Astrocyte (in vitro differentiated cells and primary cell): ENCODE measurements at regions not wholly inside any gene's neighbourhood (a gene's known extent, or its start where the extent isn't known, plus 50 kb on each side); places are given as distances from the start of the nearest gene placed in this dataset.

Experiments used
- DNase-seq: peaks from one replicate; pipeline ENCODE4 v3.0.0-alpha.2; 2010; ENCODE audit warnings: low read depth
- FAIRE-seq: peaks from 2 replicates; lab custom pipeline; 2011; peaks lifted over from hg19 to GRCh38; lab: Jason Lieb, UNC
- H2AFZ ChIP-seq: 2 replicates; pipeline ENCODE4 v1.6.0; 2012; ENCODE audit warnings: low read depth, low read length, inconsistent platforms
- H3K27ac ChIP-seq: 2 replicates; pipeline ENCODE4 v1.5.1; 2011; ENCODE audit warnings: low read depth, low read length, inconsistent platforms
- H3K27me3 ChIP-seq: 2 replicates; pipeline ENCODE4 v1.6.0; 2011; ENCODE audit warnings: low read length, inconsistent platforms; ENCODE audit not compliant: insufficient read depth
- H3K36me3 ChIP-seq: 2 replicates; pipeline ENCODE4 v1.5.1; 2011; ENCODE audit warnings: low read length, inconsistent platforms; ENCODE audit not compliant: insufficient read depth
- H3K4me1 ChIP-seq: 2 replicates; pipeline ENCODE4 v1.5.1; 2011; ENCODE audit warnings: low read length, inconsistent platforms; ENCODE audit not compliant: insufficient read depth
- H3K4me2 ChIP-seq: 2 replicates; pipeline ENCODE4 v1.6.0; 2012; ENCODE audit warnings: low read length, inconsistent platforms
- H3K4me3 ChIP-seq: 2 replicates; pipeline ENCODE4 v1.5.1; 2011; ENCODE audit warnings: low read depth, mild to moderate bottlenecking, low read length, inconsistent platforms; ENCODE audit not compliant: insufficient read depth
- H3K79me2 ChIP-seq: 2 replicates; pipeline ENCODE4 v1.6.0; 2012; ENCODE audit warnings: mild to moderate bottlenecking, low read length, inconsistent platforms; ENCODE audit not compliant: insufficient read depth
- H3K9ac ChIP-seq: 2 replicates; pipeline ENCODE4 v1.6.0; 2012; ENCODE audit warnings: mild to moderate bottlenecking, low read length, inconsistent platforms
- H3K9me3 ChIP-seq: 2 replicates; pipeline ENCODE4 v1.5.1; 2012; ENCODE audit warnings: low read depth, mild to moderate bottlenecking, low read length, inconsistent platforms; ENCODE audit not compliant: insufficient read depth
- H4K20me1 ChIP-seq: 2 replicates; pipeline ENCODE4 v1.6.0; 2012; ENCODE audit warnings: low read length, inconsistent platforms; ENCODE audit not compliant: insufficient read depth
- H3K27ac Mint-ChIP-seq: one replicate; pipeline ENCODE4 v1.8.0; 2021; ENCODE audit warnings: mild to moderate bottlenecking, mixed read lengths; ENCODE audit not compliant: unreplicated experiment
- H3K27me3 Mint-ChIP-seq: one replicate; pipeline ENCODE4 v1.8.0; 2021; ENCODE audit warnings: low read depth, mixed read lengths; ENCODE audit not compliant: unreplicated experiment
- H3K36me3 Mint-ChIP-seq: one replicate; pipeline ENCODE4 v1.8.0; 2021; ENCODE audit warnings: low read depth, mixed read lengths; ENCODE audit not compliant: unreplicated experiment
- H3K4me1 Mint-ChIP-seq: one replicate; pipeline ENCODE4 v1.8.0; 2021; ENCODE audit warnings: low read depth, mixed read lengths; ENCODE audit not compliant: unreplicated experiment
- H3K4me3 Mint-ChIP-seq: one replicate; pipeline ENCODE4 v1.8.0; 2021; ENCODE audit warnings: mild to moderate bottlenecking, moderate library complexity, mixed read lengths; ENCODE audit not compliant: unreplicated experiment
- H3K9me3 Mint-ChIP-seq: one replicate; pipeline ENCODE4 v1.8.0; 2021; ENCODE audit warnings: mild to moderate bottlenecking, mixed read lengths; ENCODE audit not compliant: unreplicated experiment
- CTCF ChIP-seq: IDR thresholded peaks from 2 replicates; pipeline ENCODE4 v1.5.1; 2011; ENCODE audit warnings: low read depth, mild to moderate bottlenecking, inconsistent platforms, low read length, moderate library complexity; ENCODE audit not compliant: insufficient read depth
- EZH2 ChIP-seq: IDR thresholded peaks from 2 replicates; pipeline ENCODE4 v1.6.1; 2012; ENCODE audit warnings: mild to moderate bottlenecking, low read length, inconsistent platforms; ENCODE audit not compliant: insufficient read depth

DNA sequence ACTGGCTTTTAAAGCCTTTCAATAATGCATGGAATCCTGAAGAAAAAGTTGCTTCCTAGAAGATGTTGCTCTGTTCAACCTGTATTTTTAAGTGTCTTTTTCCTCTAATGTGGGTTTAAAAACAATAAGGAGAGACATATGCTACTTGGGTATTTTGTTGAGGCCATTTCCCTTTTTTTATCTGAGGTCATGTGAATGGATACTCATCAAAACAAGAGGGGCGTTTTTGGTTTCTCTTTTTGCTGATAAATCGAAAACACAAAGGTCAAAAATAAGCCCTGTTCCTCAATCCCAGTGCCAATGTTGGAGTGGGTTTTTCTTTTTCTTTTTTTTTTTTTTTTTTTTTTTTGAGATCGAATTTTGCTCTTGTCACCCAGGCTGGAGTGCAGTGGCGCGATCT lies 468.0 kb upstream of the RBFOX1 start:
- Histone ChIP-seq H3K4me3 (no peak overlapping the region), H3K79me2 (no peaks in the 10 kb centered on the region), H3K36me3 (no peaks in the 10 kb centered on the region), H4K20me1 (no peaks in the 10 kb centered on the region), H3K4me2 (no peak overlapping the region), H2AFZ (no peak overlapping the region), H3K27ac (no peak overlapping the region), H3K9me3 (peaks cover 3% of the 10 kb centered on the region), H3K4me1 (no peaks in the 10 kb centered on the region), H3K27me3 (no peaks in the 10 kb centered on the region), H3K9ac (no peak overlapping the region)
- no peak for TF ChIP-seq EZH2
- TF ChIP-seq CTCF: no peak
- H3K4me3 Mint-ChIP-seq: no peak overlapping the region
- H3K4me1 Mint-ChIP-seq: no peaks in the 10 kb centered on the region
- peaks cover 2% of the 10 kb centered on the region for H3K27me3 Mint-ChIP-seq
- H3K9me3 Mint-ChIP-seq: no peaks in the 10 kb centered on the region
- no peaks in the 10 kb centered on the region for H3K36me3 Mint-ChIP-seq
- no peak overlapping the region for H3K27ac Mint-ChIP-seq
- no peak for FAIRE-seq
- no peak for DNase-seq

DNA sequence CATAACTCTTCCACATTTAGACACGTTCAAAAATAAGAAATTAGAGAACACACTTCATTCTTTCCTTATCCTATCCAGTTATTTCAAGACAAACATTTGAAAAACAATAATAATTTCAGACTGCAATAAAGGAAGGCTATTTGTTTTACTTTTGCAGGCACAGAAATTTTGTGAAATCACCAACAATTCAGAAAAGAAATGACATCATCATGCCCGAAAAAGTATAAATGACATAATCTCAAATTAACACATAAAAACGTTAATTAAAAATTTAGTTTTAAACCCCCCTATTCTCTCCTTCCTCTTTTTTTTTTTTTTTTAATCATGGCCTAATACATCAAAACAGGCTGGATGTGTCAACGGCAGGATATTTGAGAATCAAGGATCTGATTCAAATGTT lies 468.4 kb upstream of the RBFOX1 start:
- TF ChIP-seq CTCF (no peak), EZH2 (no peak)
- no peak overlapping the region for H2AFZ ChIP-seq
- no peak overlapping the region for H3K27ac ChIP-seq
- H3K36me3 Mint-ChIP-seq: no peaks in the 10 kb centered on the region
- no peaks in the 10 kb centered on the region for H3K9me3 Mint-ChIP-seq
- H3K4me1 ChIP-seq: no peaks in the 10 kb centered on the region
- H3K4me3 ChIP-seq: no peak overlapping the region
- no peaks in the 10 kb centered on the region for H4K20me1 ChIP-seq
- no peaks in the 10 kb centered on the region for H3K36me3 ChIP-seq
- no peak for FAIRE-seq
- no peak overlapping the region for H3K4me3 Mint-ChIP-seq
- peaks cover 4% of the 10 kb centered on the region for H3K27me3 Mint-ChIP-seq
- H3K27ac Mint-ChIP-seq: no peak overlapping the region
- no peaks in the 10 kb centered on the region for H3K27me3 ChIP-seq
- no peak for DNase-seq
- no peaks in the 10 kb centered on the region for H3K4me1 Mint-ChIP-seq
- H3K4me2 ChIP-seq: no peak overlapping the region
- H3K9ac ChIP-seq: no peak overlapping the region
- no peaks in the 10 kb centered on the region for H3K79me2 ChIP-seq
- H3K9me3 ChIP-seq: peaks cover 3% of the 10 kb centered on the region

- Histone ChIP-seq H3K27me3 (no peaks in the 10 kb centered on the region), H3K4me2 (no peak overlapping the region), H3K4me3 (no peak overlapping the region), H3K79me2 (no peaks in the 10 kb centered on the region), H3K36me3 (no peaks in the 10 kb centered on the region), H3K9me3 (peaks cover 3% of the 10 kb centered on the region), H3K9ac (no peak overlapping the region), H3K27ac (no peak overlapping the region), H3K4me1 (no peaks in the 10 kb centered on the region), H4K20me1 (no peaks in the 10 kb centered on the region), H2AFZ (no peak overlapping the region)
- Mint-ChIP-seq H3K27me3 (peaks cover 7% of the 10 kb centered on the region), H3K36me3 (no peaks in the 10 kb centered on the region), H3K4me1 (no peaks in the 10 kb centered on the region), H3K4me3 (no peak overlapping the region), H3K27ac (no peak overlapping the region), H3K9me3 (no peaks in the 10 kb centered on the region)
- FAIRE-seq (no peak), DNase-seq (no peak)
- no peak for TF ChIP-seq EZH2
- no peak for TF ChIP-seq CTCF
These were observed 469.5 kb upstream of the RBFOX1 start for GRCh38 chr16:6863135-6863534.
